Dermis blood vessel endothelial cell (primary cell): ENCODE measurements at regions not wholly inside any gene's neighbourhood (a gene's known extent, or its start where the extent isn't known, plus 50 kb on each side); places are given as distances from the start of the nearest gene placed in this dataset.

Source experiments
- DNase-seq: peaks from one replicate; pipeline ENCODE4 v3.0.0; 2010

DNA sequence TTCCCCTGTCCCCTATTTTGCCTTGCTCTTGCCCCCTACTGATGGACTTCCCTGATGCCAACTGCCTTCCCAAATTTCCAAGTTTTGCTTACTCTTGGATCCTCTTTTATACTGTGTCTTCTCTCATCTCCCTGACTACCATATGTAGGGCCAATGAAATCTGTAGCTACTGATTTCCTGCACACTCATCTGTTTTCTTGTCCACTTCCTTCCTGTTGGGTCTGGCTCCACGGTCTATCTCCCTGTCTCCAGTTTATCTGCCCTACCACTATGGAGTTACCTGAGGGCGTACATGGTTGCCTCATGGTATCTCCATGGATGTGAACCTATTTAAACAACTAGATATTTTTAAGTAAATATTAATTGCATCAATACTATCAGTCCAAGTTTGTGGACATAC is 140.3 kb upstream of the MCHR2 start:
- peak; percentile 17 for DNase-seq

DNA sequence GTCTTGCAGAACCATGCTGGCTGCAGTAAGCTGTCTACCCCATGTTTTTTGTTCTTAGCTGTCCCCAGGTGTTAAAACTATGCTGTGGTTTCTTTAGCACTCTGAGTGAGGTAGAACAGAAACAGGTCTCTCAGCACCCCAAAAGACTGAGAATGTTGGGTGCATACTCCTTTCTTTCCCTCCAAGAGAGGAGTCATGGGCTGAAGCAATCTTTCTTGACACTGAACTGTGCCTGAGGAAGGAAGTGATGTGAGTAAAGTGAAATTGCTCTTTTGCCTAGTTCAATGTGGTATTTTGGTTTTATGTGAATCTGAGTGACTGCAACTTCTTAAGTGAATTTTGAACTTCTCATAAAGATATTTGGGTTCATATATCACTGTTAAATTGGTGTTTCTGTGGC is 138.0 kb upstream of the MCHR2 start:
- DNase-seq = no peak

DNA sequence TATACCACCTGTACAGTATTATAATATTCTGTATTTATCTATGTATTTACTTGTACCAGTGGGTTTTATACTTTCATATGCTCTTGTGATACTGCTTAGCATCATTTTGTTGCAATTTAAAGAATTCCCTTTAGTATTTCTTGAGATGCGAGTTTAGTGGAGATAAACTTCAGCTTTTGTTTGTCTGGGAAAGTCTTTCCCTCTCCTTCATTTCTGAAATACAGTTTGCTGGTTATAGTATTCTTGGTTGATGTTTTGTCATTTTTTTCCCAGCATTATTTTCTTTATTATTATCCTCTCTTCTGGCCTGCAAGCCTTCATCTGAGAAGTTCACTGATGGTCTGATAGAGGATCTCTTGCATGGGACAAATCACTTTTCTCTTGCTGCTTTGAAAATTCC is 136.6 kb upstream of the MCHR2 start:
- no peak for DNase-seq

DNA sequence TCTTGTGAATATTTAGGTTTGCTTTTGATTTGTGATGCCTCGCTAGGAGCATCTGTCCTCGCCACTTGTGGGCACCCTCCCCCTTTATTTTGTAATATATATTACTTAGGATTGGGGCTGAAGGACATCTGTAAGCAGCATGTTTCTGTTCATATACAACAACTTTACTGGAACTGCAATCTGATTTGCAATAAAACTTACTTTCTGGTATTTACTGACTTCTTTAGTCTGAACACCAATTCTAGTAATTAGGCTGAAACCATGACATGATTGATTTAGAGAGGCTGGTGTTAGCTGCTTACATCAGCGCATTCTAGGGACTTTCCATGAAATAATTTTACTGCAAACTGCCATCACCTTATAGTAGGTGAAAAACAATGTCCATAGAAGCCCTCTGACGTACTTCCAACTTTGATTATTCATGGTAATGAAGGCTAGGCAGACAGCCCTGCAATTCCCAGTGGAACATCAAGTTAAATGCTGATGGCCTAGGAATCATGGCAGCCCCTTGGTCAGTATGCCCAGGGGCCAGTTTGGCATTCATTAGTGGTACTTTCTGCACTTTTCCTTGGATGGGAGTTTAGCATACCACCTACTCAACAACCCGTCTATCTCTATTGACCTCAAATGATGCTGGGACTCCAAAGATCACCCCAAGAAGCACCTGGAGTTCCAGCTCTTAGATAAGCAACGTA is 132.9 kb upstream of the MCHR2 start:
- DNase-seq = no peak

DNA sequence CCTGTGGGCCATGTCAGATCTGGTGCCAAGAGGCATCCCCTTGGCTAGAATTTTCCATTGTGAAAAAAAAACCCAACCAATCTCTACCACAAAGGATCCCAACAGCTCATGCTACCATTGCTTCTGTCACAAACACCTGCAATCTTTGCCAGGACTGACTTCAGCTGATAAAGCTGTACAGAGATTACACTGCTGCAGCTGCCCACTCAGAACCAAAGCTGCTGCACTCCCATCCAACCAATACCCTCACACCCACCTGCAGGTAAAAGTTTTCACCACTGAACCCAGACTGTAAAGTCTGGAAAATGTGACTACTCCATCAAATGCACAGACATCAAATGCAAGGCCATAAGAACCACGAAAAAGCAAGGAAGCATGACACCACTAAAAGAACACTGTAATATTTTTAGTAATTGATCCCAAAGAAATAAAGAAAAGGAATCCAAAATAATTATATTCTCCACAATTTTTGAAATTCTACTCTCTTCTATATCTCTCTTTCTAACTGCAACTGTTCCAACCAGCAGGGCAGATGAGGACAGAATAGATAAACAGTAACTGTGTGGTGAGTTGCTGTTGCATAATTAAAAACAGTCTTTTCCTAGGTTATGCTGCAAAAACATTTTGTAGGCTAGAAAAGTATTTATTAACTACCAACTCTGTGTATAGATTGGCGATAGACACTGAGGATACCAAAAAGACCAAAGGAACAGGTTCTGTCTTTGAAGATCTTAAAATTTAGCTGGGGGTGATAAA is 128.0 kb upstream of the MCHR2 start:
- no peak for DNase-seq

DNA sequence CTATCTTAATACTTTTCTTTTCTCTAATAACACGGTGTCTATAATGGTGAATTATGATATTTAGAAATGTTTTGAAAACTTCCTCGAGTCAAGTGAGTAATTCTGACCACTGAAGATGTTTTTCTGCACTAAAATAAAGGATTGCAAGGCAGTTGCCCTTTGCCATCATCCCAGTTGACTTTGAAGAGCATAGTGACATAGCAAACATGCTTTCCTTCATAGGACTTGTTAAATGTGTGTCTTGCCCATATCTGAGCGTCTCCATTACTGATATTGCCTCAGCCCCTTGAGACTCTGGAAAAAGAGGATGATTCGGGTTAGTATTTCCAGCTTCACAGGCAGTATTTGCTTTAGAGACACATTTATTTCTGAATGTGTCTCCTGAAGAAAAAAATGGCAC is 125.2 kb upstream of the MCHR2 start:
- DNase-seq = no peak

DNA sequence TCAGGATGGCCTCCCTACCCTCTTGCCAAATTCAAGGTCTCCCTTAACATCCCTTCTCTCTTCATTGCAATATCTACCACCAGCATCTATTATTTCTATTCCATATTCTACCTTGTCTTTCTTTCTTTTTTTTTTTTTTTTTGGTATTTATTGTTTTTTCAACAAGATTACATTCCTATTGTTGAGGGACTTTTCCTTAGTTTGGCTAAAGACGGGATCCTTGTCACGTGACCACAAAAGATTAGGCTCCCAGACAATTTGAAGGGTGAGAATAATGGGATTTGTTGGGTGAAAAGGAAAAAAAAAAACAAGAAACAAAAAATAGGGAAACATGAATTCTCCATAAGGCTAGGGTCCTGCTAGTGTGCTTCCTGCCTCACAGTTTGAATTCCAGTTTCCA is 124.3 kb upstream of the MCHR2 start:
- DNase-seq = no peak

DNA sequence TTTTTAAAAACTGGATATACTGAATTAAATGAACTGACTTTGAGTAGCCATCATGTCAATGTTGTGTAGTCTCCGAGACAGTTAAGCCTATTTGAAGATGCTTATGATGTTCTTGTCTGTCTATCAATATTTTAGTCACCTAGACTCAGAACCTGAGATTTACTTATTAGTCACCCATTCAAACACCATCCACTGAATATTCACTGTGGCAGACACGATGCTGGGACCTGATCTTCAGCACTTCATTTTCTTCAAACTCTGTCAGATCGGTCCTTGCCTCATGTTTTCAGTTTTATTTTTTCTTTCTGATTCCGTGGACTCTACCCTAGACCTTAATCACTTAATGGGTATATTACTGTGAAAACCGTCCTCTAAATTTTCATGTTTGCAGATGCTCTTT is 123.7 kb upstream of the MCHR2 start:
- no peak for DNase-seq

DNA sequence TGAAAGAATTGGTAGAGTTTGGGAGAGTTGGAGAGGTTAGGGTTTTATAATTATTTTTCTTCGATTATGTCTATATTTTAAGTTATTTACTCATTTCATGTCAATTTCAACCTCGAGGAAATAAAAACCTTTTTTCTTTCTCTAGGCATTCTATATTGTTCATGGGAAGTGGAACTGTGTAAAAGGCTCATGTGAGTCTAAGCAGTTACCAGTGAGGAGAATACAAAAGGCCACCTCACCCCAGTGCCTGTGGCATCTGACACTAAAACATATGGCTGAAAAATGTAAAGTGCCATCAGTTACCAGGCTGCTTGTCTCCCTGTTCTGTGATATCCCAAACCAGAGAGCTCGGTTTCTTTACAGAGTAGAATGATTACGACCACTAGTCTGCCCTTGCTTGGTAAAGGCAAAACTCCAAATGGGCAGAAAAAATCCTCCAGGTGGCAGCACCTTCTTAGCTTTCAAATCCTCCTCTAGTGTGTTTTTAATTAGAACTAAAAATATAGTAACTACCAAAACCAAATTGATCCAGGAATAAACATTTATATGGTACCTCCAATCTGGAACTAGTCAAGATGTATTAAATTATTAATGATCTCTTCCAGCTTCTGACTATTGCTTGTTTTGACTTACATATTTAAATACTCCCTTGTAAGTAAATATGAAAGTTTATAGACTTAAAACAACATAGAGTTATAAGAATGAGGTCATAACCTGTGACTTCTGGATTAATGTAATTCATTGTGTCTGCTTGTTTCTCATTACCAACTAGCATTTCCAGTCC is 122.6 kb upstream of the MCHR2 start:
- peak; percentile 88 for DNase-seq

DNA sequence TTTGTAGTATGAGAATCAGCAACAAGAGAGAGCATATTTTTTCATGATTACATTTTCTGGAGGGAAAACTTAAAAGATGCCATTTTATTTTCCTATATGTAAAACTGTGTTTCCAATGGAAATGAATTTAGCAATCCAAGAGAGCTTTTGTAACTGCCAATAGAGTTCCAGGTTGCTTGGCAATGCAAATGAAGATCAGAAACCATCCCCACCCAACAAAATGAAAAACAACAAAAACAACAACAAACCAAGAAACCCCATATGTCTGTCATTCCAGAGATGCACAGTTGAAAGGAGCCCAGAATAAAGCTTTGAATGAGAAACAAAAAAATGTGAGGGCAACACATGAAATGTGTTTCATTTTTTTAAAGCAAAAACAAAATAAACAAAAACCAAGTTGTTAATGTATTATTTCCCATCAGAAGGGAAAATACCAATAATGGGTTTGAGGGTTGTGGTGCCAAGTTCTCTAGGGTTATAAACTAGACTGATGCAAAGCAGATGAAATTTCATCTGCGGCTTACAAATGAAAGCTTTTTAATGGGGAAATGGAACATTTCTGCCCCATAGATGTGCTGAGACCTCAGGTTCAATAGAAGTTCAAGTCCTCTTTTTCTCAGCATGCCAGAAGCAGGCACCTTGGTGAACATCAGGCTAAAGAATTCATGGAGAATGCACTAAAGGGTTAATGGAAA is 121.5 kb upstream of the MCHR2 start:
- no peak for DNase-seq

DNA sequence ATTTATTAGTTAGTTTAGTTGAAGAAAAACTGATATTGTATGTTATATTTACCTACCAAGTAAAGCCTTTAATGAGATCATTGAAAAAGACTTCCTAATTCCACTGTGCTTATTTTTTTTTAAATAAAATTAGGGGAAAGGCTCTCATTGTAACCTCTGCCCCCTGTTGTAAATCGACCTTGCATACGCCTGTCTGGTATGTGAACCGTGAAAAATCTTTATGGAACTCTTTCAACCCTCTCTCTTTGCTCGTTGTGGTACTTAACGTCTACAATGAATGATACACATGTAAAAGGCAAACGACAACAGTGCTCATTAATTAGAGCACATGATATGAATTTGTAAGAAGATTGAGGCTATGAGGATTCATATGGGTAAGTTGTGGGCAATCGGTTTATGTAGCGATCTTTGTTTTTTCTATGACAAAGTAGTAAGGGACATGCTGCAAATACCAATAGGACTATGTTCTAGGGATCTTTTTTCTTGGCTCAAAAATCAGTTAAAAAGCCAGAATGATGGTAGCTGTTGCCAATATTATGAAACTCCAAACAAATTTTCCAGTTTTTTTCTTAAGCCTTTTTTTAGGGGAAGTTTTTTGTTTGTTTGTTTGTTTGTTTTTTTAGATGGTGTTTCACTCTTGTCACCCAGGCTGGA is 119.0 kb upstream of the MCHR2 start:
- DNase-seq = no peak

DNA sequence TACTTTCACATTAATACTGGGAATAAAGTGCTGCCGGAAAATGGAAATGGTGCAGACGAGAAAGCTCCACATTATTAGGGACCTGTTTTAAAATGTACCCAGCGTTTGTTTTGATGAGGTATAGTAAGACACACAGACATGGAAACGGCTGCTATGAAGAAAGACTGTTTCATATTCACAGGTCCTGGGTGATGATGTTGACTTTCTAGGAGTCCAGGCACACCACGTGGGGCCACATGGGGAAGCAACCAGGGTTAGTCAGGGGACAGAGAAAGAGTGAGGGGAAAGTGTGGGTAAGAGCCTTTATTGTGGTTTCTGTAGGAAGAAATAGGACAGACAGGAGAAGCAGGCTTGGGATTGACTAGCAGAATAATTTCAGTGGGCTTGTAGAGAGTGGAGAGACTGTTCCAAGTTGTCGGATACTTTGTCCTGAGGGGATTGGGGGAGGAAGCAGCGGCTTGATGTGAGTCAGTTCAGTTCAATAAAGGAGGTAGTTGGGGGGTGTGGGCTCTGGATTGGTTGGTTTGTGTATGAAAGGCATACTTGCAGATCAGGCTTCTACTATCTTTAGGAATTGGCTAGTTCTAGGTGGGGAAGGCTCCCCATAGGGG is 112.0 kb upstream of the MCHR2 start:
- no peak for DNase-seq

DNA sequence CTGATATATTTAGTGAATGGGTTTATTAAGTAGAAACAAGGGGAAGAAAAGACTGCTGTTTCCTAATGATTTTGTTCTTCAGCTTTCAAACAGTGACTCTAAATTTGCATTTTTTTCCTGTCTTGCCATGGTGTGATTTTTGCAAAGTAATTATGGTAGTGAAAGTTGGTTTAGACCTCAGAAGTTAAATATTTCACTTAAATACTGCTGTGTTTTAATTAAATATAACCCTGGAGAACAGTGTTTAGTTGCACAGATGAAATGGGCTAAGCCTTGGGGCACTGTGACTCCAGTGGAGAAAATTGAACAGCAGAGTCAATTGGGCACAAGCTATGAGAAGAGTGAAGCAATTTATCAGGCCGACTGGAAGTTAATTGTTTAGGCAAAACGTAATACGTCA is 111.1 kb upstream of the MCHR2 start:
- no peak for DNase-seq

DNA sequence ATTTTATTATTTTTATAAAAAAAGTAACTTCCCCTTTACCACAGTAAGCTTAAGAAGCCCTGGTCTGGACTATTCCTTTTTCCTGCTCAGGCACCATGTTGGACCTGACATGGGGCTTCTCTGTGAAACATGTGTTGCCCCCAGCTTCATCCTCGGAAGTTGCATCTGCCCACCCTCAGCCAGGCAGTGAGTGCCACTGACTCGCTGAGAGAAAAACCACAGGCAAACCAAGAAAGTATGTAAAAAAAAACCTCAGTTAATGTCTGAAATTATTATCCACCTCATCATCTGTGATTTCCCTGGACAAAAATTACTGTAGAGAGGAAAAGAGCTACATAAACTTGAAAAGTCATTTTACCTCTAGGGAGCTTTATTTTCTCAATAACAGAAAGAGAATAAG is 109.9 kb upstream of the MCHR2 start:
- no peak for DNase-seq

DNA sequence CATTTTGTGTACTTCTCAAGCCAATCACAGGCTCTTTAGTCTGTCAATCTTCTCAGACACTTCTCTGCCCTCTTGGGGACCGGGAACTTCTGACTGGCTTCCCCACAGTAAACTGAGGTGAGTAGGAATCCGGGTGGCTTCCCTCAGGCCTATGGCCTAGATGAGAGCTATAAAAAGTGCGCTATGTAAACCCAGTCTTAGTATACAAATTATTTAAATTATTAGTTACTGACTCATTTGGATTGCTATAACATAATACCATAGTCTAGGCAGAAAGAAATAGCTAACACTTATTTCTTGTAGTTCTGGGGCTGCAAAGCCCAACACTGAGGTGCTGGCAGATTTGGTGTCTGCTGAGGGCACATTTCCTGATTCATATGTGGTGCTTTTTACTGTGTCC is 109.2 kb upstream of the MCHR2 start:
- DNase-seq = no peak

DNA sequence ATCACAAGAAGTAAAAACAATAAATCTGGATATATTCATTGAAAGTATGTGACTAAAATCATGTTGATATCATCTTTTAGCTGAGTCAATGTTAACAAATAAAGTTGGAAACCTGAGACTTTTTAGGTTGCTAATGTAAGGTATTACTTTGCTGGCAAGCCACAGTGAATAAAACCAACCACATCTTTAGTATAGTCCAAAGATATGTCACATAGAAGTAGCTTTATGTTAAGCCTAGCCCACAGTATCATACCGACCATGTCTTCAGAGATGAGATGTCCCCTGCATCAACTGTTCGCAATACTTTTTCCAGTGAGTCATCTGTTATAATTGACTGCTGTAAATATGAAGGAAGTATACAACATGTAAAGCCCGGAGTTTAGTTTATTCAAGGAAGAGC is 107.6 kb upstream of the MCHR2 start:
- no peak for DNase-seq

DNA sequence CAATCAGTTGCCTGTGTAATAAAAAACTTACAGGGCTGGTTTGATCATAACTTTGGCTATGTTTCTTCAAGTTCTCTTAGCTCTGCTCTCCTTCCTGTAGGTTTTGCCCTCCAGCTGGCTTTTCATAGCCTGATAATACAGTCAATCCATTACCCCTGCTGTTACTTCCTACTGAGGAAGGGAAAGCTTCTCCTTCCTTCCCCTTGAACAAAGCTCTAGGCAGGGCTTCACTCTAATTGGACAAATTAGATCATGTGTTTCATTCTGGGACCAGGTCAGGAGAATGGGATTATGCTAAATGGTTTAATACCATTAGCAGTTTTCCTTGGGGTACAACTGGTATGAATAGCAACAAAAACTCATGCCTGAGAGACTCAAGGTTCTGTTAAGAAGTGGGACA is 106.8 kb upstream of the MCHR2 start:
- no peak for DNase-seq

DNA sequence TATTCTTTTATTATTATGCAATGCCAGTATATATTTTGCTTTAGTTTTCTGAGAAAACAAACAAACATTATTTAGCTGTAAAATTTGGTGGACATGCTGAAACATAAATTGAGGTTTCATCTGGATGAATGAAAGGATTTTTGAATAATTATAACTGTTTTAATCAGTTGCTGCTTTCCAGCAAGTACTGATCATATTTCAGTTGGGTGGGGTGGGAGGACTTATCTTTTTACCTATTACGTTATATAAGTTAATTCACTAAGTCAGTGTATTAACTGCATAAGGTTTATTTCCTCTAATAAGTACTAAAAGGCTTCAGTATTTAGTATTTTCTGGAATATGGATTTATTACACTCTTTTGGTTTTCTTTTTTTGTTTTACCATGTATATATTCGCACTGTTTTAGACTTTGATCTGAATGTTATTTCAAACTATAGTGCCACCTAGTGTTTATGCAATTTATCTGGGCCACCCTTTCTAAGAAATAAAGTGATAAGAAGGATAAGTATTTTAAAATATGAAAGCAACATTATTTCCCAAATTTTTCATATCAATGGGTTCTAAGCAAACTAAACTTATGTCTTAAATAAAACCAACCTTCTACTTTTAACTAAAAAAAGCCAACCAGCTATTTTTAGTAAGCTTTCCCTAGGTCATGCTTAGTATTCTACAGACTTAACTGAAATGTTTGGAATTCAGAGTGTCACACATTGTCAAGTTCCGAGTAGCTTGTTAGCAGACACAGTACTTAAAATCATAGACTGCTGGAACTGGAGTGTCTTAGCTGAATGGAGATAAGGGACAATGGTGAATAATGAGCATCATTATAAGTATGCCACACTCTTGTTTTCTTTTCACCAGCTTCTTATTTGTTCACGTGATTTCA is 105.4 kb upstream of the MCHR2 start:
- peak; percentile 44 for DNase-seq

DNA sequence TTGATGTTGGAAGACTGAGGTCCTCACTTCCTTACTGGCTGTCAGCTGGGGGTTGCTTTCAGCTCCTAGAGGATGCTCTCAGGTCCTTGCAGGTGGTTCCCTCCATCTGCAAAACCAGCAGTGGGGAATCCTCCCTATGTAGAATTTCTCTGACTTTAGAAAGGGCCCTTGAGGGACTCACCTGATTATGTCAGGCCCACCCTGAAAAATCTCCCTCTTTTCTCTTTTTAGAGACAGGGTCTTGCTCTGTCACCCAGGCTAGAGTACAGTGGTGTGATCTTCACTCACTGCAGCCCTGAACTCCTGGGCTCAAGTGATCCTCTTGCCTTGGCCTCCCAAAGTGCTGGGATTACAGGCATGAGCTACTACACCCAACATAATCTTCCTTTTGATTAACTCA is 102.9 kb upstream of the MCHR2 start:
- DNase-seq = no peak

DNA sequence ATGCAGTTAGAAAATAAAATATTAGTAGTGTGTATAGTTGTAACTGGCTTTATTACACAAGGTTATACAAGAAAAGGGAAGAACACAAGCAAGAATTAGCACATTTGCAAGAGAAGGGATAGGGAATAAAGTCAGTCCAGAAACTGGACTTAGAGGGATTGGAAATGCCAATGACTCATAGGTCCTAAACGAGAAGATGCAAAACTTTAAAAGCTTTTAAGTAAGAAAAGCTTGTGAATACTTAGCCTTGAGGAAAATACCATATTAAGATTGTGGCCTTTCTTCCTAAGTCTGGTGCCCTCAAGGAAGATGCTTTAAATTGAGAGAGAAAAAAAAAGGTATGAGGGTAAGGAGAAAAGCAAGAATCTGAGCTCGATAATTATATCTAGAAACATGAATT is 102.3 kb upstream of the MCHR2 start:
- no peak for DNase-seq

DNA sequence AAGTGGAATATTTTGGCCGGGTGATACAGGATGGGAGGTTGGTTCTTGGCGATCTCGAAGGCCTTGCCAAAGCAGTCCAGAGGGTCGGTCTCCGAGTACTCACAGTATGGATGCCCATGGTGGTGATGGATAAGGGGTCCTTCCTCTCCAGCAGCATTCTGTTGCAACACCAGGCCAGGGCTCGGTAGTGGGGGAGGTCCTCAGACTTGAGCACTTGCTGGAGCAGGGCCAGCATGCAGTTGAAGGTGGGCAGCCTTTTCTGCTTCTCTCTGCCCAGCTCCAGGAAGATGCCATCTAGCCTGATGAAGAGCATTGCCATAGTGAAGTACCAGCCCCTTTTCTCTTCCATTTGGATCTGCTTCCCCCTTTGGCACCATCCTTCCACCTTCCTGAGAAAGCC is 99.4 kb upstream of the MCHR2 start:
- DNase-seq = no peak
